ENCODE measurements at regions not wholly inside any gene's neighbourhood (a gene's known extent, or its start where the extent isn't known, plus 50 kb on each side); places are given as distances from the start of the nearest gene placed in this dataset.

GRCh38 chr20:40449974-40450616 lies 238.9 kb downstream of the MAFB start:
- Mint-ChIP-seq H3K9me3 (no peaks in the 10 kb centered on the region), H3K27ac (no peak overlapping the region), H3K4me3 (no peak overlapping the region), H3K36me3 (ENCODE audit: low read depth) (no peaks in the 10 kb centered on the region), H3K4me1 (ENCODE audit: low read depth) (no peaks in the 10 kb centered on the region), H3K27me3 (peaks cover 1% of the 10 kb centered on the region)
- ATAC-seq (no peak), DNase-seq (no peak)
- POLR2A ChIA-PET = no interaction called here
- CTCF ChIA-PET = no interaction called here
- intact Hi-C loops (cut with micrococcal nuclease) = no loop called here
- TF ChIP-seq CTCF (IDR thresholded peaks at IDR 0.05) = no peak

GRCh38 chr20:40449144-40449690 lies 239.8 kb downstream of the MAFB start:
- CTCF ChIA-PET = no interaction called here
- TF ChIP-seq CTCF (IDR thresholded peaks at IDR 0.05) = no peak
- ATAC-seq (no peak), DNase-seq (no peak)
- no peaks in the 10 kb centered on the region for H3K36me3 Mint-ChIP-seq (ENCODE audit: low read depth)
- intact Hi-C loops (cut with micrococcal nuclease) = no loop called here
- no peak overlapping the region for H3K27ac Mint-ChIP-seq
- H3K4me3 Mint-ChIP-seq = no peak overlapping the region
- H3K27me3 Mint-ChIP-seq = peaks cover 1% of the 10 kb centered on the region
- no peaks in the 10 kb centered on the region for H3K9me3 Mint-ChIP-seq
- POLR2A ChIA-PET = no interaction called here
- no peaks in the 10 kb centered on the region for H3K4me1 Mint-ChIP-seq (ENCODE audit: low read depth)

GRCh38 chr20:40446888-40447287 lies 242.1 kb downstream of the MAFB start:
- no peak for TF ChIP-seq CTCF (IDR thresholded peaks at IDR 0.05)
- Mint-ChIP-seq H3K9me3 (no peaks in the 10 kb centered on the region), H3K4me3 (no peak overlapping the region), H3K4me1 (ENCODE audit: low read depth) (no peaks in the 10 kb centered on the region), H3K27ac (no peak overlapping the region), H3K27me3 (peaks cover 3% of the 10 kb centered on the region), H3K36me3 (ENCODE audit: low read depth) (no peaks in the 10 kb centered on the region)
- DNase-seq = no peak
- ATAC-seq = no peak
- intact Hi-C loops (cut with micrococcal nuclease) = no loop called here
- POLR2A ChIA-PET = no interaction called here
- CTCF ChIA-PET = no interaction called here

- POLR2A ChIA-PET = no interaction called here
- no peak for DNase-seq
- no peak for ATAC-seq
- no peaks in the 10 kb centered on the region for H3K36me3 Mint-ChIP-seq (ENCODE audit: low read depth)
- peaks cover 3% of the 10 kb centered on the region for H3K27me3 Mint-ChIP-seq
- H3K9me3 Mint-ChIP-seq = no peaks in the 10 kb centered on the region
- CTCF ChIA-PET = no interaction called here
- no peak for TF ChIP-seq CTCF (IDR thresholded peaks at IDR 0.05)
- intact Hi-C loops (cut with micrococcal nuclease) = no loop called here
- no peaks in the 10 kb centered on the region for H3K4me1 Mint-ChIP-seq (ENCODE audit: low read depth)
- H3K27ac Mint-ChIP-seq = no peak overlapping the region
- H3K4me3 Mint-ChIP-seq = no peak overlapping the region
These were observed 244.5 kb downstream of the MAFB start for GRCh38 chr20:40444516-40444915.

GRCh38 chr20:40443753-40444152 lies 245.3 kb downstream of the MAFB start:
- intact Hi-C loops (cut with micrococcal nuclease) = no loop called here
- Mint-ChIP-seq H3K27me3 (peaks cover 2% of the 10 kb centered on the region), H3K36me3 (ENCODE audit: low read depth) (no peaks in the 10 kb centered on the region), H3K4me3 (no peak overlapping the region), H3K9me3 (no peaks in the 10 kb centered on the region), H3K4me1 (ENCODE audit: low read depth) (no peaks in the 10 kb centered on the region), H3K27ac (no peak overlapping the region)
- no peak for TF ChIP-seq CTCF (IDR thresholded peaks at IDR 0.05)
- DNase-seq = no peak
- ATAC-seq = no peak
- ChIA-PET POLR2A (no interaction called here), CTCF (no interaction called here)

Measured in activated CD8-positive, alpha-beta T cell treated with anti-CD3 and anti-CD28 coated beads for 36 hours (primary cell).